ENCODE measurements at regions not wholly inside any gene's neighbourhood (a gene's known extent, or its start where the extent isn't known, plus 50 kb on each side); places are given as distances from the start of the nearest gene placed in this dataset.

DNA sequence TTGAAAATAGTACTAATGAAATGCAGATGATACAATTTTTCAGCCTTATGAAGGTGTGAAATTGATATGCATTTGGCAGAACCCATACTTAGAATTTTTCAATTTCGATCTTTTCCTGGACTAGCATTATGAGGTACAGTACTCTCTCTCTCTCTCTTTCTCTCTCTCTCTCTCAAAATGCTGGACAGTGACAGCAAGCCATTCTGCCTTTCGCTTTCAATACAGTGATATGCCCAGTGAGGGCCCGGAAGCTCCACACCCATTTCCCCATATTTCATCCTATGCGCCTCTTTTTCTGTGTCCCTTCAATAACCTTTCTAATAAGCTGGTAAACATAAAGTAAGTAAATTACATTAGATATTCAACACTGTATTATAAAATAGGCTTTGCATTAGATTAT lies 595.0 kb upstream of the UBE2E2 start:
- CTCF ChIA-PET = no interaction called here
- Histone ChIP-seq H3K36me3 (ENCODE audit: control insufficient read depth, insufficient read depth, low read length) (no peaks in the 10 kb centered on the region), H3K4me3 (ENCODE audit: low read depth, low read length) (no peak overlapping the region), H3K27me3 (ENCODE audit: control insufficient read depth, insufficient read depth, low read length) (no peaks in the 10 kb centered on the region)
- TF ChIP-seq, protein P1, sequence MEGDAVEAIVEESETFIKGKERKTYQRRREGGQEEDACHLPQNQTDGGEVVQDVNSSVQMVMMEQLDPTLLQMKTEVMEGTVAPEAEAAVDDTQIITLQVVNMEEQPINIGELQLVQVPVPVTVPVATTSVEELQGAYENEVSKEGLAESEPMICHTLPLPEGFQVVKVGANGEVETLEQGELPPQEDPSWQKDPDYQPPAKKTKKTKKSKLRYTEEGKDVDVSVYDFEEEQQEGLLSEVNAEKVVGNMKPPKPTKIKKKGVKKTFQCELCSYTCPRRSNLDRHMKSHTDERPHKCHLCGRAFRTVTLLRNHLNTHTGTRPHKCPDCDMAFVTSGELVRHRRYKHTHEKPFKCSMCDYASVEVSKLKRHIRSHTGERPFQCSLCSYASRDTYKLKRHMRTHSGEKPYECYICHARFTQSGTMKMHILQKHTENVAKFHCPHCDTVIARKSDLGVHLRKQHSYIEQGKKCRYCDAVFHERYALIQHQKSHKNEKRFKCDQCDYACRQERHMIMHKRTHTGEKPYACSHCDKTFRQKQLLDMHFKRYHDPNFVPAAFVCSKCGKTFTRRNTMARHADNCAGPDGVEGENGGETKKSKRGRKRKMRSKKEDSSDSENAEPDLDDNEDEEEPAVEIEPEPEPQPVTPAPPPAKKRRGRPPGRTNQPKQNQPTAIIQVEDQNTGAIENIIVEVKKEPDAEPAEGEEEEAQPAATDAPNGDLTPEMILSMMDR (IDR thresholded peaks at IDR 0.05; ENCODE audit: insufficient read depth, low read depth, low read length) = no peak
- POLR2A ChIA-PET = no interaction called here
- no peak for DNase-seq (ENCODE audit: low read depth)

DNA sequence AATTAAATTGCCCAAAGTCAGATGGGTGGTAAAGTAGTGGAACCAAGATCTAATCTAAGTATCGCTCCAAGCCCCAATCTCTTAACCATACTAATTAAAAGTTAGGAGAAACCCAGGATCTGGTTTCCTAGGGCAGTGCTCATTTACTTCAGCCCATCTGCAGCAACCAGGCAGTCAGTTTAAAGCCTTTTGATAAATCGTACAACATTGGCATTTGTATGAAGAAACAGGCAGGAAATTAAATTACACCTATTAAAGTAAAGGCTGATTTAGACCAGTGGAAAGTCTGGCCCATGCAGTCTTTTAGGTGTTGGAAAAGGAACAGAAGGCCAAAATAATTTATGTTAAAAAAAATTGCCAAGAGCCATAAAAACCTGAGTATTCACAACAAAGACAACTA lies 594.4 kb upstream of the UBE2E2 start:
- H3K4me3 ChIP-seq (ENCODE audit: low read depth, low read length) = no peak overlapping the region
- no peaks in the 10 kb centered on the region for H3K36me3 ChIP-seq (ENCODE audit: control insufficient read depth, insufficient read depth, low read length)
- no peak for DNase-seq (ENCODE audit: low read depth)
- no peaks in the 10 kb centered on the region for H3K27me3 ChIP-seq (ENCODE audit: control insufficient read depth, insufficient read depth, low read length)
- ChIA-PET CTCF (no interaction called here), POLR2A (no interaction called here)
- TF ChIP-seq, protein P1 (IDR thresholded peaks at IDR 0.05; ENCODE audit: insufficient read depth, low read depth, low read length) = no peak

DNA sequence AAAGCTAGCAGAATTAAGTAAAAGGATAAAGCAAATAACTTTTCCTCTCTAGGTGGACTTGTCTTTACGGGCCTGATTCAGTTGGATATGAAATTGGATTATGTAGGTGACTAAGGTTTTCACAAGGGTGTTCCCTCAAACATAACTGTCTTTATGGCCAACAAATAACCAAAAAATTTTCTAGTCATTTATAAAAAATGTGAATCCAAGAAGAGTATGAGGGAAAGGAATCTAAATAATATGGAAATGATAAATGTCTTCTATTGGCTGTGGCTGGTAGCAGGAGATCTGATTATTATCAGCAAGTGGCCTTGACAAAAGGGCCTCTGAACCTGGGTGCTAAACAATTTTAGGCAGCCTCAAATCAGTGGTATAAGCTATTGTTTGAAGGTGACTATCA lies 594.0 kb upstream of the UBE2E2 start:
- ChIA-PET CTCF (no interaction called here), POLR2A (no interaction called here)
- H3K27me3 ChIP-seq (ENCODE audit: control insufficient read depth, insufficient read depth, low read length) = no peaks in the 10 kb centered on the region
- TF ChIP-seq, protein P1 (IDR thresholded peaks at IDR 0.05; ENCODE audit: insufficient read depth, low read depth, low read length) = no peak
- DNase-seq (ENCODE audit: low read depth) = peak; percentile 19
- no peaks in the 10 kb centered on the region for H3K36me3 ChIP-seq (ENCODE audit: control insufficient read depth, insufficient read depth, low read length)
- no peak overlapping the region for H3K4me3 ChIP-seq (ENCODE audit: low read depth, low read length)

DNA sequence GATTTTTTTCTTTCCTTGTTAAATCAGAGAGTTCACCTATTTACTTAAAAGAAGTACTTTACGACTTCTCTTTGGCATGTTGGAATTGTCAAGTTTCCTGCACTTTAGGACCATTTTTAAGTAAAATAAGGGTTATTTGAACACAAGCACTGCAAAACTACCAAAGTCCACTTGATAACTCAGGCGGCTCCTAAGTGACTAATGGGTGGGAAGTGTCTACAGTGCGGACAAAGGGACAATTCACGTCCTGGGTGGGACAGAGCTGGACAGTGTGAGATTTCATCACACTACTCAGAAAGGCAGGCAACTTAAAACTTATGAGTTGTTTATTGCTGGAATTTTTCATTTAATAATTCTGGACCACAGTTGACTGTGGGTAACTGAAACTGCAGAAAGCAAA lies 590.2 kb upstream of the UBE2E2 start:
- Histone ChIP-seq H3K27me3 (ENCODE audit: control insufficient read depth, insufficient read depth, low read length) (no peaks in the 10 kb centered on the region), H3K36me3 (ENCODE audit: control insufficient read depth, insufficient read depth, low read length) (no peaks in the 10 kb centered on the region), H3K4me3 (ENCODE audit: low read depth, low read length) (no peak overlapping the region)
- no peak for DNase-seq (ENCODE audit: low read depth)
- POLR2A ChIA-PET = no interaction called here
- CTCF ChIA-PET = no interaction called here
- TF ChIP-seq, protein P1 (IDR thresholded peaks at IDR 0.05; ENCODE audit: insufficient read depth, low read depth, low read length) = no peak

DNA sequence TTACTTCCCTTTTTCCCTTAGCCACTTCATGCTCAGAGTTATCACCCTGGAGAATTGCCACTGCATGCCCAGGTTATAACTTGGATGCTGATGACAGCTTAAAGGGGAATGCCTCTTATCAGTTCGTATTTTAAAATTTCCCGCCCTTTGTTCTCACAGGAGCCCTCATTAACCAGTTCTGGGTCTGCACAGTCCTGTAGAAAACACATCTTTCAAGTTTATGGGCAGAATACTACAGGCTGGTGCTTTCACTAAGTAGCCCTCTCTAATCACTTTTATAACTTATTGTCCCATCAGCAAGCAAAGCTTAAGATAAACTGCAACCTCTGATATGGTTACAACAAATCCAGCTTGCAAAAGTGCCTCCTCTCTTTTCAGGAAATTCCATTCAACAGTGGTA lies 587.3 kb upstream of the UBE2E2 start:
- Histone ChIP-seq H3K4me3 (ENCODE audit: low read depth, low read length) (no peak overlapping the region), H3K36me3 (ENCODE audit: control insufficient read depth, insufficient read depth, low read length) (no peaks in the 10 kb centered on the region), H3K27me3 (ENCODE audit: control insufficient read depth, insufficient read depth, low read length) (no peaks in the 10 kb centered on the region)
- ChIA-PET POLR2A (no interaction called here), CTCF (no interaction called here)
- TF ChIP-seq, protein P1 (IDR thresholded peaks at IDR 0.05; ENCODE audit: insufficient read depth, low read depth, low read length) = no peak
- no peak for DNase-seq (ENCODE audit: low read depth)

Data from BJ (cell line).